GM23338 (cell line): ENCODE measurements at regions not wholly inside any gene's neighbourhood (a gene's known extent, or its start where the extent isn't known, plus 50 kb on each side); places are given as distances from the start of the nearest gene placed in this dataset.

Experiments used
- CREB1 ChIP-seq: fragments of 250-450 bp; sonication (Bioruptor Pico); IDR thresholded peaks from 2 replicates; pipeline ENCODE4 v1.5.0; 2020; ENCODE audit warnings: low read depth, mild to moderate bottlenecking, moderate library complexity
- CTCF ChIP-seq, 2 experiments: fragments of 200-600 bp in 1 of 2; sonication (generic) in 1 of 2; conservative IDR thresholded peaks; 2 replicates each; pipeline versions ENCODE4 v1.5.1 to v1.6.1; 2016 to 2017; ENCODE audit warnings: antibody characterized with exemption in 2 of 2, low read depth in 2 of 2, mild to moderate bottlenecking in 2 of 2, moderate library complexity in 1 of 2
- ETS1 ChIP-seq: IDR thresholded peaks from 2 replicates; pipeline ENCODE4 v1.6.1; 2016; ENCODE audit warnings: antibody characterized with exemption
- EZH2 ChIP-seq: fragments of 200-600 bp; sonication (generic); IDR thresholded peaks from one replicate; pipeline ENCODE4 v1.8.0; 2017; ENCODE audit warnings: antibody characterized with exemption, mild to moderate bottlenecking, low read depth; ENCODE audit not compliant: unreplicated experiment
- EZH2phosphoT487 ChIP-seq: fragments of 200-600 bp; sonication (generic); IDR thresholded peaks from one replicate; pipeline ENCODE4 v1.8.1; 2018; ENCODE audit warnings: antibody characterized with exemption; ENCODE audit not compliant: unreplicated experiment
- JUNB ChIP-seq: IDR thresholded peaks from one replicate; pipeline ENCODE4 v1.6.1; 2016; ENCODE audit warnings: antibody characterized with exemption; ENCODE audit not compliant: unreplicated experiment
- NANOG ChIP-seq: IDR thresholded peaks from 2 replicates; pipeline ENCODE4 v1.6.1; 2016; ENCODE audit warnings: antibody characterized with exemption, borderline replicate concordance
- POLR2AphosphoS5 ChIP-seq: IDR thresholded peaks from 2 replicates; pipeline ENCODE4 v1.6.1; 2016; ENCODE audit warnings: antibody characterized with exemption, low read depth
- REST ChIP-seq: IDR thresholded peaks from one replicate; pipeline ENCODE4 v1.6.1; 2018; ENCODE audit warnings: antibody characterized with exemption; ENCODE audit not compliant: unreplicated experiment
- STAT1 ChIP-seq: IDR thresholded peaks from one replicate; pipeline ENCODE4 v1.6.1; 2016; ENCODE audit warnings: antibody characterized with exemption; ENCODE audit not compliant: unreplicated experiment
- ZNF331 ChIP-seq: fragments of 250-450 bp; sonication (Bioruptor Pico); IDR thresholded peaks from 2 replicates; pipeline ENCODE4 v1.5.0; 2020; ENCODE audit warnings: low read depth, mild to moderate bottlenecking, moderate library complexity

- TF ChIP-seq EZH2 = no peak
- TF ChIP-seq POLR2AphosphoS5 = no peak
- no peak for TF ChIP-seq CTCF (conservative IDR thresholded peaks at IDR 0.05; ENCODE audit: low read depth in 2 of 2)
- no peak for TF ChIP-seq ETS1
- no peak for TF ChIP-seq EZH2phosphoT487
- no peak for TF ChIP-seq REST
- TF ChIP-seq ZNF331 (CRISPR knock-in tag) = no peak
- no peak for TF ChIP-seq STAT1
- no peak for TF ChIP-seq JUNB
- no peak for TF ChIP-seq CREB1 (CRISPR knock-in tag)
- TF ChIP-seq NANOG = no peak
These were observed 159.1 kb downstream of the DLEU7 start for GRCh38 chr13:50684366-50684765.
